ENCODE measurements at regions not wholly inside any gene's neighbourhood (a gene's known extent, or its start where the extent isn't known, plus 50 kb on each side); places are given as distances from the start of the nearest gene placed in this dataset.

DNA sequence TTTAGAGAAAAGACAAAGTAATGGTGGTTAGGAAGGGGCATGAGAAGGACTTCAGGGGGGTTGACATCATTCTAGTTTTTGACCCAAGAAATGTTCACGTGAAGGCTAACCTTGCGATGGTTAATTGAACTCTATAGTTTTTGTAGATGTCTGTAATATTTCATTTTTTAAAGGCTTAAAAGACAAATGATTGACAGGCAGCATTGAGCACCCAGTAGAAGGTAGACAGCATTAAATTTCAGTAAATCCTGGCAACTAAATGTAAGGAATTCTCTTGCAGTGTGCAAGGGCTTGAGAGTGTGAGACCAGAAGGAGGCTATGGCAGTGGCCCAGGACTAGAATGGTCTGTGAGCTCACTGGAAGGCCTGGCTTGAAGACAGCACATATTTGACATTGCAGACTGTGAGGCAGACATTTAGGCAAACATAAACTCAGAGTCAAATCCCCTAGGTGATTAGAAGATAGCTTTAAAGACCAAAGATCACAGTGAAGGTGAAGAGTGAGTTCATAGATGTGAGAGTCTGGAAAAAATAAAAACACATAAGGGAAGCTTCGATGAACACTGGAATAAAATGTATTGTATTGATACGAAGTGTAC, 100.1 kb upstream of the MAP4K4 start:
- TF ChIP-seq, protein P1, sequence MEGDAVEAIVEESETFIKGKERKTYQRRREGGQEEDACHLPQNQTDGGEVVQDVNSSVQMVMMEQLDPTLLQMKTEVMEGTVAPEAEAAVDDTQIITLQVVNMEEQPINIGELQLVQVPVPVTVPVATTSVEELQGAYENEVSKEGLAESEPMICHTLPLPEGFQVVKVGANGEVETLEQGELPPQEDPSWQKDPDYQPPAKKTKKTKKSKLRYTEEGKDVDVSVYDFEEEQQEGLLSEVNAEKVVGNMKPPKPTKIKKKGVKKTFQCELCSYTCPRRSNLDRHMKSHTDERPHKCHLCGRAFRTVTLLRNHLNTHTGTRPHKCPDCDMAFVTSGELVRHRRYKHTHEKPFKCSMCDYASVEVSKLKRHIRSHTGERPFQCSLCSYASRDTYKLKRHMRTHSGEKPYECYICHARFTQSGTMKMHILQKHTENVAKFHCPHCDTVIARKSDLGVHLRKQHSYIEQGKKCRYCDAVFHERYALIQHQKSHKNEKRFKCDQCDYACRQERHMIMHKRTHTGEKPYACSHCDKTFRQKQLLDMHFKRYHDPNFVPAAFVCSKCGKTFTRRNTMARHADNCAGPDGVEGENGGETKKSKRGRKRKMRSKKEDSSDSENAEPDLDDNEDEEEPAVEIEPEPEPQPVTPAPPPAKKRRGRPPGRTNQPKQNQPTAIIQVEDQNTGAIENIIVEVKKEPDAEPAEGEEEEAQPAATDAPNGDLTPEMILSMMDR (optimal IDR thresholded peaks at IDR 0.05 in 1 of 3, IDR thresholded peaks at IDR 0.05 in 1 of 3, conservative IDR thresholded peaks at IDR 0.05 in 1 of 3; ENCODE audit: extremely low read depth in 1 of 3, insufficient read depth in 2 of 3, low read length in 3 of 3): no peak
- TF ChIP-seq EZH2 (IDR thresholded peaks at IDR 0.05; ENCODE audit: low read length): no peak

Data from keratinocyte (primary cell).